GM21717 (cell line): ENCODE measurements at regions not wholly inside any gene's neighbourhood (a gene's known extent, or its start where the extent isn't known, plus 50 kb on each side); places are given as distances from the start of the nearest gene placed in this dataset.
A peak's percentile ranks its signal among the peaks of the same experiment; 100 is the strongest.

Source experiments
- ATAC-seq: cut with Tn5 transposase; IDR thresholded peaks from one replicate; pipeline ENCODE4 v1.9.1; 2021; ENCODE audit warnings: mild to moderate bottlenecking, moderate library complexity; ENCODE audit not compliant: unreplicated experiment

DNA sequence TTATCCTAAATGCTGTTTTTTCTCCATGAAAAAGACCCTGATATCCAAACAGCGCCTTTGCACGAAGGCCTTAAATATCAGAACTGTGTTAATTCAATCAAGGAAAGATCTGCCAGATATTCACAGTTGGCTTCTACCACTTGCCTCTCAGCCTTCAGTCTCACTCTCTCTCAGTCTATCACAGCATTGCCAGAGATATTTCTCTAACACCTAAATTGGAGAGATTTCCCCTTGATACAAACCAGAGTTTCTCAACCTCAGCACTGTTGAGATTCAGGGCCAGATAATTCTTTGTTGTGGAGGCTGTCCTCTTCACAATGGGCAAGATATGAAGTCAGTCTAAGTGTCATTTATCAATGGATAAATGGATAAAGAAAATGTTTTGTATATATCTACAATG lies 454.1 kb upstream of the MAF start:
- ATAC-seq = no peak

DNA sequence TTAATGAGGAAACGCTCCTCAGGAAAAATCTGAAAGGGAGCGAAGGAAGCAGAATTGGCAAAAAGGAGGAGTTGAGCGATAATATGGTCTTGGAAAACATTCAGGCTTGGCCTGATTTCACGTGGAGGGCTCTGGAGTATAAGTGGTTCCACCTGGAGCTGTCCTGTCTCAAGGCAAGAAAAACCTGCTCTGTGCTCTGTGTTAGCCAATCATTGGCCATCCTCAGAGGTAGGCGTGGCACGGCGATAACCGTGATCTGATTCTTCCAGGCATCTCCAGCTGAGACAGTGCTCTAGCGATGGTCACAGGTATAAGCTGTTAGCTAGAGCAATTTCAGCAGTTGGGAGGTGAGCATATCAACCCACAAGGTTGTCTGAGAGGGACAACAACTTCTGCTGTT lies 450.5 kb upstream of the MAF start:
- ATAC-seq = no peak

DNA sequence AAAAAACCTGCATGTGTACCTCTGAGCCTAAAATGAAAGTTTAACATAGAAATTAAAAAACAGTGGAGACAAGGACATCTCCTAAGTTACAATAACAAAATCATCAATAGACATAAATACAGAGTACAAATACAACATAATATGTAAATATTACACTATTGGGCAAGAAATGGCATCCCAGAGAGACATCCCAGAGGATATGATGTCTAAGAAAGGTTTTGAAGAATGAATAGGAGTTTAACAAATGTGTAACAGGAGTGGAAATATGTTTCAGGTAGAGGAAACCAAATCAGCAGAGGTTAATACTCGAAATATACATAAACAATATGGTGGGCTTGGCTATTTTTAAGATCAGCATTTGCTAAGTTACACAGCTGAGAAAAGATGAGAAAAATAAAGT lies 447.7 kb upstream of the MAF start:
- no peak for ATAC-seq

DNA sequence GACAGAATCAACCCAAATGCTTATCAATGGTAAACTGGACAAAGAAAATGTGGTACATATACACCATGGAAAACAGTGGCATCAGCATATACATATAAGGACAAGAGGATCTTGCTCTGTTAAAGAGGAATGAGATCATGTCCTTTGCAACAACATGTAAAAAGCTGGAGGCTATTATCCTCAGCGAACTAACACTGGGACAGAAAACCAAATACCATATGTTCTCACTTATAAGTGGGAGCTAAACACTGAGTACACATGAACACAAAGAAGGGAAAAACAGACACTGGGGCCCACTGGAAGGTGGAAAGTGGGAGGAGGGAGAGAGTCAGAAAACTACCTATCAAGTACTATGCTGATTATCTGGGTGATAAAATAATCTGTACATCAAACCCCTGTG lies 447.3 kb upstream of the MAF start:
- ATAC-seq = no peak

DNA sequence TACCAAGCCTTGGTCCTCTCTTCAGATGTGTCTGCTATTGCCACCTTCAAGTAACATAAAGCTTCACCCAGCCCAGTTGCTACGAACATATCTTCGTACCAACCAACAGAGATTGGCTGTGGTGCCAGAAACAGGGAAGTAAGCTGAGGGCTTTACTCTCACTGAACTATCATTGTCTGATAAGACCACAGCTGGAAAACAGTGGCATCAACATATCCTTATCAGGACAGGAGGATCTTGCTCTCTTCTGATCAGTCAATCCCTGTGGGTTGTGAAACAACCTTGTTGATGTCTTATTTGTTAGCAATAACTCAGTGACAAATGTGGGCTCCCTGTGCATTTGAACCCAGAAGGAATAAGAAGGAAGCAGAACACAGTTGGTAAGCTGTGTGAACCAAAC lies 446.3 kb upstream of the MAF start:
- no peak for ATAC-seq

DNA sequence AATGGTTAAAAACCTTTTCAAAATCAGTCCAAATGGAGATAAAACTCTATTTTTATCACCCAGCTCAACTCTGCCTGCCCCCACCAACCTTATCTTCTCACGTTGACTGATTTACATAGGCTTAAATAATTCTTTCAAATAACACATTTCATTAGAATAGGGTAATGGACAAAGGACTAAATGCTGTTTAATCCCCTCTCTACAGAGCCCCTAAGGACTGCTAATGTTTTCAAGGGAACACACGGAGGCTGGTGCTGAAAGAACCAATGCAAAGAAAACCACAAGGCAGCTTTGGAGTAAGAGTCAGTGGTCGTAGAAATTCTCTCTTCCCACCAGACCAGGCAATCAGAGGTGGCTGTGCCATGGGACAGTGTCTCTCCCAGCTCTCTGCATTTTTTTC lies 445.7 kb upstream of the MAF start:
- ATAC-seq = no peak

DNA sequence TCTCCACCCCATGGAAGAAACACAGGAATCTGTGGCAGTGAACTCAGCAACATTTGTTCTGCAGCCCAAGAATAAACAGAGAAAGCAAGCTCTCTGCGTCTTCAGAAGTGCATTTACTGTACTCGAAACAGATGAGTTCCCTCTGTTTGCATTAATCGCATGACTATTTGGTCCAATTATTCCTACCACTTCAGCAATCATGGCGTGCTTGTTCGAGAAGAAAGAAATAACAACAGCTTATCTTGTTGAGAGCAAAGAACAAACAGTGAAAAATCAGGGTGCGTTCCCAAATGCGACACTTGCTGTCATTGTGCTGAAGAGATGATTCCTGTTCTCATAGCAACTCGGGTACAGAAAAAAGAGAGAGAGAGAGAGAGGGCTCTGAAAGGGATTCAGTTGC lies 445.3 kb upstream of the MAF start:
- no peak for ATAC-seq

DNA sequence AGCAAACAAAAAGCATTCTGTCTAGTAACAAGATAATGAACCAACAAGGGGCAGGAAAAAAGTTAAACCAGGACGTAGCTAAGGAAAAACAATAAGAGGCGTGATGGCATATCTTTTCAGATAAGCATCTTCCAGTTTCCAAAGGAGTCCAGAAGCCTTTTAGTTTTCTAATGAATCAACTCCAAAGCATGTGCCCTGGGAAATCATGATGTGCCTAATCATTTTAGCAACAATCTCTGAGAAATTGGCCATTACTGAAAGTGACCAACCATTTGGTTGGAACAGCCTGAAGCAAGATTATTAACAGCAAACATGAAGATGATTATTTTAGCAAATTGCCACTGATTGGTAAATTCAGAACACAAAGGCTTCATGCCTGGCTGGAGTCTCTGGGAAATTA lies 440.9 kb upstream of the MAF start:
- ATAC-seq = no peak

DNA sequence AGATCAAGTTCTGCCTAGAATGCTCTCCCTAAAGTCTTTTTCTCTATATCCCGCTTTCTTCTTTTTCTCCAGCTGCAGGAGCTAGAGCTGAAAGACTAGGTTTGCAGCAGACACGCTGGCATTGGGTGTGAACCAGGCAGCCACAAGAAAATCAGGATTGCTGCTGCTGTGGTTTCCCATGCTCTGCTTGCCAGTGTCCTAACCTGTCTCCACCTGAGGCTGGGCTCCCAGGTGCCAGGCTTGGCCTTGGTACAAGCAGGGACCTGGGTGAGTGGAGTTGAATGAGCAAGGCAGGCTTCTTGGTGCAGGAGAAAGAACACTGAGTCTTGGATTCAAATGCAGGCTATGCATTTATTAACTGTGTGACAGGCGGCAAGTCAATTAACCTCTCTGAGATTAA lies 440.3 kb upstream of the MAF start:
- no peak for ATAC-seq

DNA sequence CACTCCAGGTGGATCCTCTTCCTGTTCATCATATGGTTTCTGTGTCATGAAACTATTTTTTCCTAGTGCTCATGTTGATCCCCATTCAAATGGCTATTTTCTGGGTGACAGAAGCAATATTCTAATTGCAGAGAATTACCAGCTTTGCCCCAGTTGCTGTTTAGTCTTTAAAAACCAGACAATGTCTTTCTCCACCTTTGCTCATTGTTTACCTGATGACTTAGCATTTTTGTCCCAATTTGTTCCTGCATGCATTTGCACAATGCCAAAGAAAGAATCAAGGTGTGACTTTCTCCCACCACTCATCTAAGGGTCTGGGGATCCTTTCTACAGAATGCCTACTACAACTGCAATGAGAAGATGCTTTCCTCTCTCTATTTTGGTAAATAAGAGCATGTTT lies 439.9 kb upstream of the MAF start:
- ATAC-seq = no peak

DNA sequence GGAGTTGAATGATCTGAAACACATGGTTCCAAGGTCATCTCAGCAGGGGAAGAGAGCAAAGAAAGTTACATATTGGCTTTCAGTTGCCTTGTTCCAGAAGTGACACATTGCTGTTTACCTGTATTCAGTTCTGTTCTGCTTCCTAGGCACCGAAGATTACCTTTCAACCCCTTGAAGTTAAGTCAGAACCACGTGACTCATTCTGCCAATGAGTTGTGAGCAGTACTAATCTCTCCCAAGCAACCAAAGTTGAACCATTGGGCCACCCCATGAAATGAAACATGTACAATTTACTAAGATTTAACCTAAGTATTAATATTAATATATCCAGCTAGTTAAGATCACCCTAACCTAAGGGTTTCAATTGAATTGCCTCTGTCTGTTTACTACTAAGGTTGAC lies 439.2 kb upstream of the MAF start:
- no peak for ATAC-seq

DNA sequence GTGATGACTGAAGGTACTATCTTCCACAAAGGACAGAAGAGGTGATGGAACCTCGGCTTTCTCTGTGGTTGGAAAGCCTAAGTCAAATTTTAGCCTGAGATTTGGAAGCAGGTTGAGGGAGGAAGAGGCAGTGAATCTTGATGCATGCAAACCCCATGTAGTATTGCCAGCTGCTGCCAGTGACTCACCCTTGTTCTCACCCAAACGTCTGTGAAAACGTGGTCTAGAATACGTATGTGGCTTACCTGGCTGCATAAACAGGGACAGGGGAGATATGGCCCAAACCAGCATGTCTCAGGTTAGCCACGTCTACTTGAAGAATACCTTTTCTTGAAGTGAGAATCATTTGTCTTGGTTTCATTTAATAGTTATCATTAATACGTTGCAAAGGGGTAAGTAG lies 438.0 kb upstream of the MAF start:
- no peak for ATAC-seq

DNA sequence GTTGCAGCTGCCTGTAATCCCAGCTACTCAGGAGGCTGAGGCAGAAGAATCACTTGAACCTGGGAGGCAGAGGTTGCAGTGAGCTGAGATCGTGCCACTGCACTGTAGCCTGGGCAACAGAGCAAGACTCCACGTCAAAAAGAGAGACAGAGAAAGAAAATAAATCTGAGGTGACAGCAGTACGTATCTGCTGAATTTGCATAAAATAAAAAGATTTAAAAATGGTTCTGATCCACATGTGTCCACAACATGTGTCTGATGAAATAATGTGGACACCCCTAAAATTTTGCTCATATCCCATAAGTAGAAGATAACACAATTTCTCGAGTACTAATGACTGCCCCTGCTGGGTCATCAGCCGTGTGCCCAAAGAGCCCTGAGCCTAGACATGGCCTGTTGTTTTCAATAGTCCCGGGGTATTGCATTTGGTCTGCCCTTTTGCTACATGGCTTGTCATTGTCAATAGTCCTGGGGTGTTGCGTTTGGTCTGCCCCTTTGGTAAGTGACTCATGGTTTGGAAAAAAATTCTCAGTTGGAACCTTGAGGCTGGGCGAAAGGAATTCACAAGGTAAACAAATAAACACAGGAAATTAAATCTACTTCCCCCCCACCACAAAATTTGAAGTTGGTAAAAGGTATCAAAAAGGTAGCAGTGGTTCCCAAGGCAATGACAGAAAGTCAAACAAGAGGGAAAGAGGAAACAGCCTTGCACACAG lies 434.6 kb upstream of the MAF start:
- ATAC-seq = no peak

DNA sequence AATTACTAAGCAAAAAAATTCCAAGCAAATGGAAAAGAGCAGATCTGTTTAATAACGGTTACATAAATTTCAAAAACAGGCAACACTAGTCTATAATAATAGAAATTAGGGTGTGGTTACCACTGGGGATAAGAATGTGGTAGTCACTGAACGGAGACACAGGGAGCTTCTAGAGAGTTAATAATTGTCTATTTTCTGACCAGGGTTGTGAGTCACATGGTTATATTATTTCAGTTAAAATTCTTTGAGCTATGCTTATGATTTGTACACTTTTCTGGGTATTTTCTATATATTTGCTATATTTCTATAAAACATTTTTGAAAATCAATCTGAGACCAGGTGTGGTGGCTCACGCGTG lies 433.9 kb upstream of the MAF start:
- ATAC-seq = no peak

DNA sequence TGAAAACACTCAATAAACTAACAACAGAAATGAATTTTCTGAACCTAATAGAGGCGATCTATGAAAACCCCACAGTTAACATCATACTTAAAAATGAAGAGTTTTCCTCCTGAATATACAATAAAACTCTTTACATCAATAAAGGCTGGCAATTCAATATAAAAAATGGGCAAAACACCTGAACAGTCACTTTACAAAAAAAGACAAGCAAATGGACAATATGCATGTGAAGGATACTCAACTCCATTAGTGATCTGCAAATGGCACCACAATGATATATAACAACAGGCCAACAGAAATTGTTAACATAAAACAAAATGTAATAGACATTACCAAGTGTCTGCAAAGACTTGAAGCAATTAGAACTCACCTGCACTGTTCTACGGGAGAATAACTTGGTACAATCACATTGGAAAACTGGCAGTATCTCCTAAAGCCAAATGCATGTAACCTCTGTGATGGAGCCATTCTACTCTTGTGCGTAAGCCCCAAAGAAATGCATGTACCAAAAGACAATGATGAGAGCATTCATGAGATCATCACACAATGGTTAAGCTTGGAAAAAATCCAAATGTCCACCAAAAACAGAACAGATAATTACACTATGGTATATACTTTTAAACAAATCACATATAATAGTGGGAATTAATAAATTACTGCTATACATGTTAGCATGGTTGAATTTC lies 433.4 kb upstream of the MAF start:
- no peak for ATAC-seq

DNA sequence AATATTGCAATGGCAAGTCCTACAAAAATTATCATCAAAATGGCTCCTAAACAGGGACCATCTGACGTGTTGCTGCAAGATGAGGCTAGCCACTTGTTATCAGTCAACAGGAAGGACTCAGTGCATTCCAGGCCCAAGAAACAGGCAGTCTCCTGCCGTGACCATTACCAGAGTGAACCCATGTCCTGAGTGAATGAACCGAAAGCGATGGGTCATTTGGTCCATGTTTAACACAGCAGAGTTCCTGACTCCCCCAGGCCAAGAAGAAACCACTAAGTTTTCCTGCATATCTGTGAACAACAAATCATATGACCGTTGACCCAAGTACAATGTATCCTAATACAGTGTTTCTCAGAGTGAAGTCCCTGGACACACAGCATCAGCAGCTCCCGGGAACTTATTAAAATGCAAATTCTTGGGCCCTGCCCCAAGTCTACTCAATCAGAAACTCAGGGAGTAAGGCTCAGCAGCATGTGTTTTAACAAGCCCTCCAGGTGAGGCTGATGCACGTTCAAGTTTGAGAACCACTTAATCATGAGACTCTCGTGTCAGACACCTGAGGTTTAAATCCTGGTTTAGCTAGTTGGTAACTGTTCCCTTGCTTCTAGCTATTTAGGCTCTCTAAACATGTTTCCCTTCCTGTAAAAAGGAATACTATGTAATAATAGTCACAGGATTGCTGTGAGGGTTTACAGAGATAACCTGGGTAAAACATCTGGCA lies 429.4 kb upstream of the MAF start:
- no peak for ATAC-seq

DNA sequence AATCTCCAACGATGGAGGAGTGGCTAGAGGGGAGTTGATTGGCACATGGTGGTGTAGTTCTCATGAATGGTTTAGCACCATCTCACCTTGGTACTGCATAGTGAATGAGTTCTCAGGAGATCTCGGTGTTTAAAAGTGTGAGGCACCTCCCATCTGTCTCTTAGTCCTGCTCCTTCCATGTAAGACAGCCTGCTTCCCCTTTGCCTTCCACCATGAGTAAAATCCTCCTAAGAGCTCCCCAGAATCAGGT lies 428.8 kb upstream of the MAF start:
- ATAC-seq = no peak

DNA sequence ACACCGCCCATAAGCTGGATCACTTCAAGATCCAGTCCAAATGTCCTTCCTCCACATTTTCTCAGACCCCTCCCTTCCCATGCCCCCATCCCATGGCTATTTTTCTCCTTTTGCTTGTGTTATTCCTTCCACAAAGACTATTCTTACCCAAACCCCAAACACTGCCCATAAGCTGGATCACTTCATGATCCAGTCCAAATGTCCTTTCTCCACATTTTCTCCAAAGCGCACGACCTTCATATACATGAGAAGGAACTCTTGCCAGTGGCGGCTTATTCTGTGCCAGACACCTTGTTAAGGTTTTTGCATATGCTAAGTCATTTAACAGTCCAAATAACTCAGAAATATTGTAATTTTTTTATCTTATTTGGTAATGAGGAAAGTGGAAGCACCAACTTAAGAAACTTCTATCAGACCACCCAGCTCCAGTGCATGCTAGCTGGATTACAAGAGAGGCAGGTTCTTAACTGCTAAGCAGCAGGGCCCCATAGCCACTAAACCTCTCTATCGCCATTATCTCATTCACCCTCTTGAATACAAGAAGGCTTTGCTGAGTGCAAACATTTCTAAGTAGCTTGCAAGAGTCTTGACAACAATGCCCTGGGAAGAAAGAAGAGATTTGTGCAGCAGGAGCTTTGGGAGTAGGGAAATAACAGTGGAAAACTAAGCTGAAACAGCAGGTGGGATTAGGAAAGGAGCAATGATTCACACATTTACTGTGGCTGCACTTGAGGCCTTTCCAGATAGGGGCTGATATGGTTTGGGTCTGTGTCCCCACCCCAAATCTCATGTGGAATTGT lies 428.2 kb upstream of the MAF start:
- ATAC-seq = no peak

DNA sequence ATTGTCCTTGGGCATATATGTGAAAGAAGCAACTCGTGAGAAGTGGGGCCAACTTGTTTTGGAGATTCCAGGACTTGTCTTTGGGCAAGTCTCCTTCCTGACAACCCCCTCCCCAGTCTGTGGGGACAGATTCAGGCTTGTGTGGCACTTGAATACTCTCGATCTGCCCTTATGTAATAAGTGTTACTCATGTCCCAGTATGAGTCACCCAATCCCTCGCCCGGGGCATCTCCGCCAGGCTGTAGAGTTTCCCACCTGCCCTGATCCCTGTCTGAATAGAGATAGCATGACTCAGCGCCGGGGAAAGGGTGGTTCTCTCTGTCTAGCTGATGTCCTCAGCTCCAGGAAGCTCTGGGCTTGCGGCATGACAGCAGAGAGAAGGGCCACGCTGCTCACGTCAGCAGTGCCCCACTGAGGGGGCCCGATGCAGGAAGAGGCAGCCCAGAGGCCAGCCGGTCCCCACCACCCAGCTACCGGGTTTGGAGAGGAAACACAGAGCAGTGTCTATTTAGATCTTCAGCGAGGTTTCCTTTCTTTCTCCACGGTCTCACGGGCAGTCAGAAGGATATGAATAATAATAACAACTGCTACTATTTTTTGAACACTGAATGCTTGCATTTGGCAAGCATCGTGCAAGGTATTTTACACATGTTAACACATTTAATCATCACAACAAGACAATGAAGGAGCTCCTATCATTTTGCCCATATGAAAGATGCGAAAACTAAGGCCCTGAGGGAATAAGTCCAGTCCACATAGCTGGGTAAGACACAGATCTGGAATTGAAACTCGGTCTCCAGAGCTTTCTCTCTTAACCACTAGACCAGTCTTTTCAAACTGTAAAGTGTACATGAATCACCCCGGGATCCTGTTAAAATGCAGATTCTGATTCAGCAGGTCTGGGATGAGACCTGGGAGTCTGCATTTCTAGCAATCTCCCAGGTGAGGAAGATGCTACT lies 426.7 kb upstream of the MAF start:
- peak; percentile 90 for ATAC-seq

DNA sequence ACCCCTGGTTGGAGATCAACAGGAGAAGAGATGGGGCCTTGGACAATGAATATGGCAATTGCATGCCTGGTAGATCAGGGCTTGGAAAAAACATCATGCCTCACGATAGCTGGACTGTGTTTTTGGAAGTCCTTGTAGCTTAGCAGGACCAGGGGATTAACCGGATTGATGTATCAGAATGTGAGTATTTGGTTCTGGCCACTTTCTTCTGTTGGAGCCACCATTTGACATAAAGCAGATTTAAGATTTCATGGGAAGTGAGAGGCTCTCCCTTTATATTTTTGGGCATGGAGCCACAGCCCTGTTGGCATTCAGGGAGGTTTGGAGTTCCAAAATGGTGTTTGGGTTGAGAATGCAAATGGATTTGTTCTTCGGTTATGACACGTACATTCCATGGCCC lies 424.7 kb upstream of the MAF start:
- ATAC-seq = no peak

DNA sequence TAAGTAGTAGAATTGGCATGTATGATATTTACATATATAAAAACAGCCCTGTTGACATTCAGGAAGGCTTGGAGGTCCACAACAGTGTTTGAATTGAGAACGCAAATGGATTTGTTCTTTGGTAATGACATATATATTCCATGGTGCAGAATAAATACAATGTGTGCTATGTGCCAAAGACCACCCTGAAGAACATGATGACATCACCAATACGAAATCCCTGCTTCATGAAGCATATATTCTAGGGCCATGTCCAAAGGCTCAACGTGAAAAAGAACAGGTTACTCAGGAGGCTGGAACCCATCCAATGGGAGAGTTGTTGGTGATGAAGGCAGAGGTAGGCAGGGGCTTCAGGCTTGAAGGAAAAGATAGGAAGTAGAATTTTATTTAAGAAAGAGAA lies 423.9 kb upstream of the MAF start:
- no peak for ATAC-seq
